ENCODE measurements at regions not wholly inside any gene's neighbourhood (a gene's known extent, or its start where the extent isn't known, plus 50 kb on each side); places are given as distances from the start of the nearest gene placed in this dataset.

DNA sequence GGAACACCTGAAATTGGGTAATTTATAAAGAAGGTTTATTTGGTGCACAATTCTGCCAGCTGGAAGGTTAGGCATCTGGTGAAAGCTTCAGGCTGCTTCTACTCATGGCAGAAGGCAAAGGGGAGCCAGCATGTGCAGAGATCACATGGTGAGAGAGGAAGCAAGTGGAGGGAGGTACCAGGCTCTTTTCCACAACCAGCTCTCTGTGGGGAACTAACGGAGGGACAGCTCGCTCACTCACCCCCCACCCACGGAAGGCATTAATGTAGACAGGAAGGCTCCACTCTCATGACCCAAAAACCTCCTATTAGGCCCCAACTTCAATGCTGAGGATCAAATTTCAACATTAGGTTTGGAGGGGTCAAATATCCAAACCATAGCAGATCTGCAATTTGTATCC is 75.6 kb upstream of the ARHGAP32 start:
- no peak overlapping the region for H3K4me3 ChIP-seq (ENCODE audit: low read length)
- no peak for TF ChIP-seq ZNF274 (IDR thresholded peaks at IDR 0.05; ENCODE audit: low read depth, low read length)

GRCh38 chr11:129266536-129266935 is 74.4 kb upstream of the ARHGAP32 start:
- TF ChIP-seq ZNF274 (IDR thresholded peaks at IDR 0.05; ENCODE audit: low read depth, low read length) = no peak
- no peak overlapping the region for H3K4me3 ChIP-seq (ENCODE audit: low read length)

- TF ChIP-seq ZNF274 (IDR thresholded peaks at IDR 0.05; ENCODE audit: low read depth, low read length) = no peak
- H3K4me3 ChIP-seq (ENCODE audit: low read length) = no peak overlapping the region
Measured at GRCh38 chr11:129265125-129265788, 73.1 kb upstream of the ARHGAP32 start.

DNA sequence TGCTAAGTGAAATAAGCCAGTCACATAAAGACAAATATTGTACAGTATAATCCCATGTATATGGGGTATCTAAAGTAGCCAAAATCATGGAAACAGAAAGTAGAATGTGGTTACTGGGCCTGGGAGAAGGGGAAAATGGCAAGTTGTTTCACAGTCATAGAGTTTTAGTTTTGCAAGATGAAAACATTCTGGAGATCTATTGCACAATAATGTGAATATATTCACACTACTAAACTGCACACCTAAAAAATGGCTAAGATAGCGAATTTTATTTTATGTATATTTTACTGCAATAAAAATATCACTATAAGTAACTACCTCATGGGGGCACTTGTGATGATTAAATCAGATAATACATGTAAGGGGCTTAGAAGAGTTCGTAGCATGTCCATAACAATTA is 72.0 kb upstream of the ARHGAP32 start:
- H3K4me3 ChIP-seq (ENCODE audit: low read length) = no peak overlapping the region
- TF ChIP-seq ZNF274 (IDR thresholded peaks at IDR 0.05; ENCODE audit: low read depth, low read length) = no peak

DNA sequence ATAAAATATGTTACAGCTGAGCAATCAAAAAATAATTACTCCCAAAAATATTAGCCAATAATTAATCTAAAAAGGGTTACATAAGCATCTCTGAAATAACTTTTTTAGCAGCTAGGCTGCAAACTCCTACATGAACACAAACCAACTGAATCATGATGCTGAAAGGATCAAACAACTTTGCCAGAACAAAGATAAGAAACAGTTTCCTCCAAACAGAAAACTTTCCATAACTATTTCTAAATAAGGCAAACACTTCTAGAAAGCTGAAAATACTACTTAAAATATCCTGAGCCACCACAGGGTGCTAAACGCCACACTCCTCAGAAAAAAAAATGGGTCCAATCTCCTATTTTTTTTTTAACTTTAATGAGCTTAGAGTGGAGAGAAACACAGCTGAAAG is 68.6 kb upstream of the ARHGAP32 start:
- TF ChIP-seq ZNF274 (IDR thresholded peaks at IDR 0.05; ENCODE audit: low read depth, low read length) = no peak
- H3K4me3 ChIP-seq (ENCODE audit: low read length) = no peak overlapping the region

DNA sequence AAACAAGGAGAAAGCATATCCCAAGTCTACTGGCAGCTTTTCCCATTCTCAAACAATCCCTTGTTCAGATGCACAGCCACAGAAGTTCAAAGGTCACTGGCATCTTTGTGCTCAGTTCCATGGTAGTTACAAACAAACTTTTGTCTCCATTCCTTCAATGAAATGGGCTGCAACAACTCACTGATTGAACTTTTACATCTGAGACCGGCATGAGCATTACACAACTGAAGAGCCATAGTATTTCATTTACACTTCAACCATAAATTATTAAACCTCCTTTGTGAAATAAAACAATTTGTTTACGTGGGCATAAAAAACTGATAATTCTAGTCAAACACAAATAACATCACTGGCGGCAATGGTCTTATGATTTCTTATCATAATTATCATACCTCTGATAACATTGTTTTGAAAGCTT is 67.8 kb upstream of the ARHGAP32 start:
- no peak overlapping the region for H3K4me3 ChIP-seq (ENCODE audit: low read length)
- TF ChIP-seq ZNF274 (IDR thresholded peaks at IDR 0.05; ENCODE audit: low read depth, low read length) = no peak

DNA sequence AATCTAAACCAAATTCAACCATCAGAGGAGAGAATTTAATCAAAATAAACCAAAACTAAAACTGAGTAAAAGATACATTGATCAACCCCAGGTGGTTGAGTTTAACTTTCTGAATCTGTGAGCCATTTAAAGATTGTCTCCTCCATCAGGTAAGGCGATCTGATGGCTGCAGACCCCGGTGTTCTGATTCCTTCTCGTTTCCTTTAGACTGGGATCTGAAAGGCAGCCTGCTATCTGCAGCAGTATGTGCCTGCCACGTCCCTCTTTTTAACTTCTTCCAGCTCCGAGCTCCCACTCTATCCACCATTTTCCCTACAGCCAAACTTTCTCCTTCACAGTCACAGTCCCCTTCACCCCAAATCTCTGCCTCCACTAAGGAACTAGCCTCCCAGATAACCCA is 66.1 kb upstream of the ARHGAP32 start:
- H3K4me3 ChIP-seq (ENCODE audit: low read length) = no peak overlapping the region
- no peak for TF ChIP-seq ZNF274 (IDR thresholded peaks at IDR 0.05; ENCODE audit: low read depth, low read length)

DNA sequence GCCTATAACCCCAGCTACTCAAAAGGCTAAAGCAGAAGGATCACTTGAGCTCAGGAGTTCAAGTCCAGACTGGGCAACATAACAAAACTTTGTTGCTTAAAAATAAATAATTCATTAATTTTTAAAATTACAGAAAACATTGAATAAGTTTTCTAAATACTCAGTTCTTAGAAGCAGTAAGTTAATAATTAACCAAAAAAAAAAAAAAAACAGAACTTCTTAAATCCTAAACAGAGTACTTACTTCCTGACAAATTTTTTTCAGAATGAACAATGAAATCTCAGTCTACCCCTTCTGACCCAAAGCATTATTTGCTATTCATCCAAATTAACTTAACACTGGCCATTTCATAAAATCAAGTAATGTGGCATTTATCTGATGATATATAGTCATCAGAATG is 65.4 kb upstream of the ARHGAP32 start:
- H3K4me3 ChIP-seq (ENCODE audit: low read length) = no peak overlapping the region
- no peak for TF ChIP-seq ZNF274 (IDR thresholded peaks at IDR 0.05; ENCODE audit: low read depth, low read length)

DNA sequence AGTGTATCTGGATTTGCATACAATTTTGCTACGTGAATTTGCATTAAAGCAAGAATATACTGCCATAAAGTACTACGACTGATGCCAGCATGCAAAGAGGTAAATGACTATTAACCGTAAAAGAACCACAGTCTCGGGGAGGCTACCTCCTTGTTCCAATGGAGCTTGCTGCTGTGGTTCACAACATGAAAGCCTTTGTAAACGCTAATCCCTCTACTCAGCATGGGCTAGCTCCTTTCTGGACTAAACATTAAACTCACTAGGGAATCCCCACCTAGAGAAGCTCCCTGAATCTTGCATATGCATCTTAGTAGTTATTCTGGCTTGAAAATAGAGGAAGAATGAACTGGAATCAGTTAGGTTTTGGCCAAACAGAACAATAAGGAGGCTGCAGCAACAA is 60.5 kb upstream of the ARHGAP32 start:
- no peak overlapping the region for H3K4me3 ChIP-seq (ENCODE audit: low read length)
- TF ChIP-seq ZNF274 (IDR thresholded peaks at IDR 0.05; ENCODE audit: low read depth, low read length) = no peak

DNA sequence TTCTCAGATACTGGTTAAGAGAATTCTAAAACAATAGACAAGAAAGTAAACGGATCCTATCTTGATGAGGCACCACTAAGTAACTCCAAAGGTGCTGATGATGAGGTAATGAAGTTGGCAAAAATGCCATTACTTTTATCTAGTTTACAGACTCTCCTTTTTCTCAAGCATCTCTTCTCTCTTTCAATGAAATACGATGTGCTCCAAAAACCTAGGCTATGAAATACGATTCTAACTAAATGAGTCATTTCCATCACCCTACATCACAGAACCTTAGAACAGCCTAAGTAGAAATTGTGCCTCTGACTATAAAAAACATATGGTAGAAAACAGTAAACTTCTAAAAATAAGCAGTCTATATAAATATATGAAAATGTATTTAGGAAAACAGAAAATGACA is 58.9 kb upstream of the ARHGAP32 start:
- H3K4me3 ChIP-seq (ENCODE audit: low read length) = no peak overlapping the region
- no peak for TF ChIP-seq ZNF274 (IDR thresholded peaks at IDR 0.05; ENCODE audit: low read depth, low read length)

DNA sequence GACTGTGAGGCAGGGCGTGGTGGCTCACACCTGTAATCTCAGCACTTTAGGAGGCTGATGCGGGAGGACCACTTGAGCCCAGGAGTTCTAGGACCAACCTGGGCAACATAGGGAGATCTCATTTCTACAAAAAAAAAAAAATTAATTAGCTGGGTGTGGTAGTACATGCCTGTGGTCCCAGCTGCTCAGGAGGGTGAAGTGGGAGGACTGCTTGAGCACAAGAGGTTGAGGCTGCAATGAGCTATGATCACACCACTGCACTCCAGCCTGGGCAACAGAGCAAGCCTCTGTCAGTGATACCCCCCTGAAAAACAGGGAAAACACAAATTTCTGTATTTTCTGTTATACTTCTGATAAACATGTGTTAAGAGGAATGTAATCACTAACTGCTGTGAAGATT is 57.8 kb upstream of the ARHGAP32 start:
- no peak overlapping the region for H3K4me3 ChIP-seq (ENCODE audit: low read length)
- TF ChIP-seq ZNF274 (IDR thresholded peaks at IDR 0.05; ENCODE audit: low read depth, low read length) = no peak

GRCh38 chr11:129249351-129249750 is 57.2 kb upstream of the ARHGAP32 start:
- no peak overlapping the region for H3K4me3 ChIP-seq (ENCODE audit: low read length)
- TF ChIP-seq ZNF274 (IDR thresholded peaks at IDR 0.05; ENCODE audit: low read depth, low read length) = no peak

GRCh38 chr11:129248618-129249017 is 56.5 kb upstream of the ARHGAP32 start:
- no peak overlapping the region for H3K4me3 ChIP-seq (ENCODE audit: low read length)
- no peak for TF ChIP-seq ZNF274 (IDR thresholded peaks at IDR 0.05; ENCODE audit: low read depth, low read length)

DNA sequence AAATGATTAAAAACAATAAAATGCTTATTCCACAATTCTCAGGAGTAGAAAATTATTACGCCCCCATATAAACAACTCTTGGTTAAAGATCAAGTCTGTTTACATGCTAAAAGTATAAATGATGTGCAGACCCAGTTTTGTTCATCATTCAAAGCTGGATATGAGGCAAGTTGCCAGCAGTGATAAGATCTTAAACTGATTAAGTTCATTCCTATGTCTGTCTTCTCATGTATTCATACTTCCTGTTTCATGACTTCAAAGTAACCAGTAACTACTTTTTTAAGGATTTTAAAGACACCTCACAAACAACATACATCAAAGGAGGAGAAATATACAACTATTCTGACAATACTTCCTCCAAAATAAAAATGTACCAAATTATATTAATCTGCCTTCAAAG is 55.0 kb upstream of the ARHGAP32 start:
- H3K4me3 ChIP-seq (ENCODE audit: low read length) = no peak overlapping the region
- TF ChIP-seq ZNF274 (IDR thresholded peaks at IDR 0.05; ENCODE audit: low read depth, low read length) = no peak

- TF ChIP-seq ZNF274 (IDR thresholded peaks at IDR 0.05; ENCODE audit: low read depth, low read length) = no peak
- H3K4me3 ChIP-seq (ENCODE audit: low read length) = no peak overlapping the region
Measured at GRCh38 chr11:129242855-129243254, 50.7 kb upstream of the ARHGAP32 start.

Data from GM08714 (cell line).